Heart left ventricle (tissue), 13 donors: ENCODE measurements at regions not wholly inside any gene's neighbourhood (a gene's known extent, or its start where the extent isn't known, plus 50 kb on each side); places are given as distances from the start of the nearest gene placed in this dataset.

Experiments used
- CTCF ChIP-seq, 12 donors: fragments of 200-600 bp; sonication (generic) in 4 of 12; IDR thresholded peaks; one replicate each; pipeline versions ENCODE4 v1.5.0 to v1.8.0; 2018 to 2022; ENCODE audit warnings: antibody characterized with exemption in 12 of 12, mild to moderate bottlenecking in 5 of 12
- POLR2A ChIP-seq, 2 donors: fragments of 450-650 bp; IDR thresholded peaks; one replicate each; pipeline ENCODE4 v1.6.1; 2017; ENCODE audit warnings: antibody characterized with exemption in 2 of 2, mild to moderate bottlenecking in 2 of 2, moderate library complexity in 2 of 2
- donor health status: ischemic (EF 13 %, LVEDD 7.1; RV severe dilation, severe dysfunction).
- donor health status: DM: no; HTN: yes; CAD: no.
- donor health status: DM: no; HTN: no; CAD: no.
- donor health status: ischemic (EF 25% LVEDD 6.9; RV normal size, moderate dysfunction).
- donor health status: ischemic (EF 25% LVEDD 5.7; RV mildly dilated, moderate dysfunction).
- donor health status: ischemic (EF 35%, LVEDD 5.7; RV mildly dilated, moderate dysfunction).
- donor health status: nonischemic (EF 11% LVEDD 7.7; RV severe dilation, severe dysfunction).
- donor health status: DM: yes; HTN: yes; CAD: no.
- donor health status: PGD.
- donor health status: ischemic (EF 29% LVEDD 5.4; RV normal size, mild dysfunction).
- donor health status: nonischemic (EF 23%, LVEDD 6.1; RV moderate dilation, normal function).

GRCh38 chr2:147488472-147488871 lies 356.4 kb upstream of the ACVR2A start:
- TF ChIP-seq CTCF (IDR thresholded peaks at IDR 0.05) (no peak), POLR2A (IDR thresholded peaks at IDR 0.05) (no peak)
